ENCODE measurements at regions not wholly inside any gene's neighbourhood (a gene's known extent, or its start where the extent isn't known, plus 50 kb on each side); places are given as distances from the start of the nearest gene placed in this dataset.

DNA sequence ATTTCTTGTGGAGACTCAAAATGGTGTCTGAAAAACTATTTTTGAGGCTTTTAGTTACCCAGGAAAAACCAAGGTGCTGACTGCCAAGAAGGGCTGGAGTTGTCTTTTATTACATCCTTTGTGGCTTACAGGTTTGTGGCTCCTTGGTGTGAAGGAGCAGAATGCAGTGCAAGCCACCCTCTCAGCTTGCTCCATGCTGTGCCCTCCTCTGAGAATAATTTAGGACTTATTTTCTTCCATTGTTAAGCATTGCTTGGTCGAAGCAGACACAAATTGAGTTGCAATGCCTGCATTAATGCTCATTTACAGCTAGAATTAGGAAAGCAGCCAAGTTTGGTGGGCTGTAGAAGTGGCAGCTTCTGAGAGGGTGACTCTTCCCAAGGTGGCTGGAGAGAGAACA is 272.2 kb downstream of the KIF4B start:
- H3K36me3 ChIP-seq (ENCODE audit: low read length) = no peaks in the 10 kb centered on the region
- H3K9me2 ChIP-seq (replicated peaks; ENCODE audit: insufficient read depth, low read length) = no peaks in the 10 kb centered on the region
- no peak overlapping the region for H3K27ac ChIP-seq (ENCODE audit: low read depth, low read length)
- no peaks in the 10 kb centered on the region for H4K20me1 ChIP-seq (ENCODE audit: low read depth, low read length)
- no peaks in the 10 kb centered on the region for H3K9me3 ChIP-seq (ENCODE audit: insufficient read depth, low read length)
- no peak overlapping the region for H3K9ac ChIP-seq (ENCODE audit: low read length)
- no peak overlapping the region for H3K4me2 ChIP-seq (ENCODE audit: low read depth, low read length, poor library complexity, severe bottlenecking)
- H2AFZ ChIP-seq (ENCODE audit: low read depth, low read length, severe bottlenecking) = no peak overlapping the region
- H3F3A ChIP-seq (ENCODE audit: insufficient read depth) = no peaks in the 10 kb centered on the region
- no peaks in the 10 kb centered on the region for H3K27me3 ChIP-seq (ENCODE audit: low read length)
- no peaks in the 10 kb centered on the region for H3K79me2 ChIP-seq (ENCODE audit: insufficient read depth, low read length)
- TF ChIP-seq EZH2phosphoT487 (conservative IDR thresholded peaks at IDR 0.05; ENCODE audit: low read length) = no peak
- TF ChIP-seq, protein P1, sequence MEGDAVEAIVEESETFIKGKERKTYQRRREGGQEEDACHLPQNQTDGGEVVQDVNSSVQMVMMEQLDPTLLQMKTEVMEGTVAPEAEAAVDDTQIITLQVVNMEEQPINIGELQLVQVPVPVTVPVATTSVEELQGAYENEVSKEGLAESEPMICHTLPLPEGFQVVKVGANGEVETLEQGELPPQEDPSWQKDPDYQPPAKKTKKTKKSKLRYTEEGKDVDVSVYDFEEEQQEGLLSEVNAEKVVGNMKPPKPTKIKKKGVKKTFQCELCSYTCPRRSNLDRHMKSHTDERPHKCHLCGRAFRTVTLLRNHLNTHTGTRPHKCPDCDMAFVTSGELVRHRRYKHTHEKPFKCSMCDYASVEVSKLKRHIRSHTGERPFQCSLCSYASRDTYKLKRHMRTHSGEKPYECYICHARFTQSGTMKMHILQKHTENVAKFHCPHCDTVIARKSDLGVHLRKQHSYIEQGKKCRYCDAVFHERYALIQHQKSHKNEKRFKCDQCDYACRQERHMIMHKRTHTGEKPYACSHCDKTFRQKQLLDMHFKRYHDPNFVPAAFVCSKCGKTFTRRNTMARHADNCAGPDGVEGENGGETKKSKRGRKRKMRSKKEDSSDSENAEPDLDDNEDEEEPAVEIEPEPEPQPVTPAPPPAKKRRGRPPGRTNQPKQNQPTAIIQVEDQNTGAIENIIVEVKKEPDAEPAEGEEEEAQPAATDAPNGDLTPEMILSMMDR (IDR thresholded peaks at IDR 0.05; ENCODE audit: insufficient read depth, low read length, poor library complexity, severe bottlenecking) = no peak
- no peak overlapping the region for H3K4me3 ChIP-seq (ENCODE audit: insufficient read depth, low read length, poor library complexity, severe bottlenecking)

DNA sequence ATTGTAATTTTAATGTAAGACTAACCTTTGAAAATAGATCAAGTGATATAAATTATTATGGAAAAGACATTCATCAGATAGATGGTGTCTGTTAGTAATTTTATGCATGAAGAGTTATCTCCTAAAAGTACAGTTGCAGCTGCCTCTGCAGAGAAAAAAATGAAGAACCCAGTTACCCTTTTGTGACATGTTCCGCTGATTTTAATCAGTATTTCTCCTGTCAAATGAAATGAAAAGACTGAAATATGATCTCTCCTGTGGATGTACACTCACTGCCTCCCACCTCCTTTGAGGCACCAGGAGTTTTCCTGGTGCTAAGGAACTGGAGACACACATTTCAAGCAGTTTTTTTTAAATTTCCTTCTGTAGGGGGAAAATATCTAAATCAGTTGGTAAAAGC is 277.4 kb downstream of the KIF4B start:
- no peak for TF ChIP-seq EZH2phosphoT487 (conservative IDR thresholded peaks at IDR 0.05; ENCODE audit: low read length)
- TF ChIP-seq, protein P1 (IDR thresholded peaks at IDR 0.05; ENCODE audit: insufficient read depth, low read length, poor library complexity, severe bottlenecking) = no peak

DNA sequence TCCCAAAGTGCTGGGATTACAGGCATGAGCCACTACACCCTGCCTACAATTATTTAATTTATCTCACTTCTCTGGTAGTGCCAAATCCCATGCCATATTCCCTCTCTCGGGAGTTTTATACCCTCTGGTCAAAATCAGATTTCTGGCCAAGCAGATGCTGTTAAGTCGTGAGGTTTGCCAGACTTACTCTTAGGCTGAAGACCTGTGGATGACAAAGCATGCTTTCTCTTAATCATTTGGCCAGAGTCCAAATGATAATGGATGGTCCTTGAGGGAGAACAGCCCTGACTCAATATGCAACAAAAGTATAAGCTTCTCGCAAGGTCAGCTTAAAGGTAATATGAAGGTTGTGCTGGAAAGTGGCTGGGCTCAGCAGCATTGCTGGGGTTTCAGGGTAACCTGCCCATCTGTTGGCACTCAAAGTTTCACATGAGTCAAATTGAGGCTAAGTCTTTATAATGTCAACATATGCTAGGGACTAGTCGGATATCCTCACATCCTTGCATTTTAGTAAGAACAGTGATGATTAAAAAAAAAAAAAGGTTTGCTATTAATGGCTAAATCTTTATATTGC is 280.1 kb downstream of the KIF4B start:
- no peaks in the 10 kb centered on the region for H3K27me3 ChIP-seq (ENCODE audit: low read length)

More for the DNA sequence above, 277.4 kb downstream of the KIF4B start:
- Histone ChIP-seq H3K9me2 (replicated peaks; ENCODE audit: insufficient read depth, low read length) (no peaks in the 10 kb centered on the region), H3K27ac (ENCODE audit: low read depth, low read length) (no peak overlapping the region), H3K9ac (ENCODE audit: low read length) (no peak overlapping the region), H3K79me2 (ENCODE audit: insufficient read depth, low read length) (no peaks in the 10 kb centered on the region), H2AFZ (ENCODE audit: low read depth, low read length, severe bottlenecking) (no peak overlapping the region), H3K4me3 (ENCODE audit: insufficient read depth, low read length, poor library complexity, severe bottlenecking) (no peak overlapping the region), H3K9me3 (ENCODE audit: insufficient read depth, low read length) (no peaks in the 10 kb centered on the region), H4K20me1 (ENCODE audit: low read depth, low read length) (no peaks in the 10 kb centered on the region), H3K4me2 (ENCODE audit: low read depth, low read length, poor library complexity, severe bottlenecking) (no peak overlapping the region), H3F3A (ENCODE audit: insufficient read depth) (no peaks in the 10 kb centered on the region), H3K27me3 (ENCODE audit: low read length) (no peaks in the 10 kb centered on the region), H3K36me3 (ENCODE audit: low read length) (no peaks in the 10 kb centered on the region)

More for the DNA sequence above, 280.1 kb downstream of the KIF4B start:
- H3K4me2 ChIP-seq (ENCODE audit: low read depth, low read length, poor library complexity, severe bottlenecking) = no peak overlapping the region
- no peaks in the 10 kb centered on the region for H3K36me3 ChIP-seq (ENCODE audit: low read length)
- no peaks in the 10 kb centered on the region for H4K20me1 ChIP-seq (ENCODE audit: low read depth, low read length)
- H3K79me2 ChIP-seq (ENCODE audit: insufficient read depth, low read length) = no peaks in the 10 kb centered on the region
- no peak overlapping the region for H3K9ac ChIP-seq (ENCODE audit: low read length)
- no peaks in the 10 kb centered on the region for H3K9me3 ChIP-seq (ENCODE audit: insufficient read depth, low read length)
- no peak overlapping the region for H3K4me3 ChIP-seq (ENCODE audit: insufficient read depth, low read length, poor library complexity, severe bottlenecking)
- TF ChIP-seq, protein P1 (IDR thresholded peaks at IDR 0.05; ENCODE audit: insufficient read depth, low read length, poor library complexity, severe bottlenecking) = no peak
- TF ChIP-seq EZH2phosphoT487 (conservative IDR thresholded peaks at IDR 0.05; ENCODE audit: low read length) = no peak
- no peaks in the 10 kb centered on the region for H3K9me2 ChIP-seq (replicated peaks; ENCODE audit: insufficient read depth, low read length)
- no peaks in the 10 kb centered on the region for H3F3A ChIP-seq (ENCODE audit: insufficient read depth)
- no peak overlapping the region for H2AFZ ChIP-seq (ENCODE audit: low read depth, low read length, severe bottlenecking)
- H3K27ac ChIP-seq (ENCODE audit: low read depth, low read length) = no peak overlapping the region
